Tibial nerve (tissue), 4 donors: ENCODE measurements at regions not wholly inside any gene's neighbourhood (a gene's known extent, or its start where the extent isn't known, plus 50 kb on each side); places are given as distances from the start of the nearest gene placed in this dataset.

Source experiments
- DNase-seq, 2 donors: peaks; one replicate each; pipeline ENCODE4 v3.0.0-alpha.2; 2019; ENCODE audit warnings: low spot score in 2 of 2
- H3K27ac ChIP-seq, 4 donors: fragments of 200-600 bp; sonication (generic) in 3 of 4; one replicate each; pipeline ENCODE4 v1.5.1; 2017 to 2019; ENCODE audit warnings: mild to moderate bottlenecking in 1 of 4
- H3K27me3 ChIP-seq, 2 donors: fragments of 200-600 bp; sonication (generic) in 1 of 2; one replicate each; pipeline versions ENCODE4 v1.5.1 to v1.6.0; 2017 to 2019
- H3K36me3 ChIP-seq, 3 donors: fragments of 200-600 bp; sonication (generic); one replicate each; pipeline ENCODE4 v1.5.1; 2018 to 2019
- H3K4me1 ChIP-seq, 4 donors: fragments of 200-600 bp; sonication (generic) in 3 of 4; one replicate each; pipeline ENCODE4 v1.5.1; 2017 to 2019
- H3K4me3 ChIP-seq, 4 donors: fragments of 200-600 bp; sonication (generic) in 3 of 4; one replicate each; pipeline ENCODE4 v1.5.1; 2017 to 2019; ENCODE audit warnings: mild to moderate bottlenecking in 1 of 4, moderate library complexity in 1 of 4
- H3K9me3 ChIP-seq, 4 donors: fragments of 200-600 bp; sonication (generic) in 3 of 4; one replicate each; pipeline ENCODE4 v1.5.1; 2017 to 2019
- CTCF ChIP-seq, 5 experiments: fragments of 200-600 bp in 3 of 5; fragments of 450-650 bp in 2 of 5; sonication (generic) in 3 of 5; IDR thresholded peaks; one replicate each; pipeline ENCODE4 v1.5.1; 2016 to 2019; ENCODE audit warnings: antibody characterized with exemption in 5 of 5, mild to moderate bottlenecking in 3 of 5, moderate library complexity in 2 of 5
- EP300 ChIP-seq, 2 donors: sonication (generic); formaldehyde crosslinking; IDR thresholded peaks; one replicate each; pipeline ENCODE4 v1.6.1; 2017; ENCODE audit warnings: antibody characterized with exemption in 2 of 2, mild to moderate bottlenecking in 1 of 2
- POLR2A ChIP-seq, 2 donors: fragments of 450-650 bp; IDR thresholded peaks; one replicate each; pipeline ENCODE4 v1.6.1; 2017; ENCODE audit warnings: antibody characterized with exemption in 2 of 2, mild to moderate bottlenecking in 2 of 2, moderate library complexity in 2 of 2
- WGBS, 2 donors: methylation state at CpG; one replicate each; pipeline ENCODE4 v1.1.5; 2018; 5-methylcytosine and 5-hydroxymethylcytosine counted together

GRCh38 chr7:121521711-121522400 lies 125.7 kb upstream of the FAM3C start:
- WGBS, 2 donors, result 78 to 91% methylated on average over 3 of the region's 3 CpGs
- no peak for DNase-seq
- Histone ChIP-seq H3K9me3 (no peaks in the 10 kb centered on the region), H3K4me3 (no peak overlapping the region), H3K27me3 (no peaks in the 10 kb centered on the region), H3K27ac (no peak overlapping the region), H3K36me3 (no peaks in the 10 kb centered on the region), H3K4me1 (no peaks in the 10 kb centered on the region)
- TF ChIP-seq POLR2A (IDR thresholded peaks at IDR 0.05) (no peak), EP300 (IDR thresholded peaks at IDR 0.05) (no peak), CTCF (IDR thresholded peaks at IDR 0.05) (no peak)

GRCh38 chr7:121520911-121521310 lies 124.8 kb upstream of the FAM3C start:
- WGBS, 2 donors, result 77 to 100% methylated on average over 1 of the region's 1 CpG
- no peaks in the 10 kb centered on the region for H3K27me3 ChIP-seq
- H3K36me3 ChIP-seq, result no peaks in the 10 kb centered on the region
- no peak overlapping the region for H3K27ac ChIP-seq
- H3K4me3 ChIP-seq, result no peak overlapping the region
- DNase-seq, result no peak
- TF ChIP-seq POLR2A (IDR thresholded peaks at IDR 0.05) (no peak), CTCF (IDR thresholded peaks at IDR 0.05) (no peak), EP300 (IDR thresholded peaks at IDR 0.05) (no peak)
- H3K4me1 ChIP-seq, result no peaks in the 10 kb centered on the region
- no peaks in the 10 kb centered on the region for H3K9me3 ChIP-seq

- Histone ChIP-seq H3K4me3 (no peak overlapping the region), H3K9me3 (no peaks in the 10 kb centered on the region), H3K27me3 (no peaks in the 10 kb centered on the region), H3K36me3 (no peaks in the 10 kb centered on the region), H3K27ac (no peak overlapping the region), H3K4me1 (no peaks in the 10 kb centered on the region)
- TF ChIP-seq POLR2A (IDR thresholded peaks at IDR 0.05) (no peak), CTCF (IDR thresholded peaks at IDR 0.05) (no peak), EP300 (IDR thresholded peaks at IDR 0.05) (no peak)
- 85 to 88% methylated on average over 10 of the region's 10 CpGs for WGBS, 2 donors
- no peak for DNase-seq
These were observed 123.7 kb upstream of the FAM3C start for GRCh38 chr7:121519548-121520521.

GRCh38 chr7:121517591-121517990 lies 121.5 kb upstream of the FAM3C start:
- H3K27me3 ChIP-seq, result no peaks in the 10 kb centered on the region
- H3K36me3 ChIP-seq, result no peaks in the 10 kb centered on the region
- 73 to 75% methylated on average over 2 of the region's 2 CpGs for WGBS, 2 donors
- H3K4me3 ChIP-seq, result no peak overlapping the region
- no peaks in the 10 kb centered on the region for H3K4me1 ChIP-seq
- no peak overlapping the region for H3K27ac ChIP-seq
- TF ChIP-seq EP300 (IDR thresholded peaks at IDR 0.05), result no peak
- no peak for TF ChIP-seq POLR2A (IDR thresholded peaks at IDR 0.05)
- no peak for TF ChIP-seq CTCF (IDR thresholded peaks at IDR 0.05)
- no peak for DNase-seq
- H3K9me3 ChIP-seq, result no peaks in the 10 kb centered on the region

- TF ChIP-seq EP300 (IDR thresholded peaks at IDR 0.05), result no peak
- no peak for TF ChIP-seq POLR2A (IDR thresholded peaks at IDR 0.05)
- no peak for TF ChIP-seq CTCF (IDR thresholded peaks at IDR 0.05)
- H3K4me3 ChIP-seq, result no peak overlapping the region
- no peaks in the 10 kb centered on the region for H3K36me3 ChIP-seq
- DNase-seq, result no peak
- H3K9me3 ChIP-seq, result no peaks in the 10 kb centered on the region
- WGBS, 2 donors, result 71% methylated on average over 1 of the region's 1 CpG
- H3K27ac ChIP-seq, result no peak overlapping the region
- no peaks in the 10 kb centered on the region for H3K27me3 ChIP-seq
- no peaks in the 10 kb centered on the region for H3K4me1 ChIP-seq
These were observed 120.7 kb upstream of the FAM3C start for GRCh38 chr7:121516821-121517220.
